Activated naive CD8-positive, alpha-beta T cell treated with anti-CD3 and anti-CD28 coated beads, Interleukin-2, amount 50 U/mL, for 24 hours (primary cell): ENCODE measurements at regions not wholly inside any gene's neighbourhood (a gene's known extent, or its start where the extent isn't known, plus 50 kb on each side); places are given as distances from the start of the nearest gene placed in this dataset.

Experiments
- ATAC-seq: fragments of 150-1000 bp; cut with Tn5 transposase; one replicate; pipeline ENCODE4 v1.10.0; 2021
- DNase-seq: peaks from one replicate; pipeline ENCODE4 v3.0.0; 2021
- H3K27ac Mint-ChIP-seq: one replicate; pipeline ENCODE4 v1.8.0; 2021; ENCODE audit warnings: mild to moderate bottlenecking, mixed read lengths
- H3K27me3 Mint-ChIP-seq: one replicate; pipeline ENCODE4 v1.8.0; 2021; ENCODE audit warnings: mixed read lengths
- H3K36me3 Mint-ChIP-seq: one replicate; pipeline ENCODE4 v1.8.0; 2021; ENCODE audit warnings: low read depth, mixed read lengths
- H3K4me1 Mint-ChIP-seq: one replicate; pipeline ENCODE4 v1.8.0; 2021; ENCODE audit warnings: mixed read lengths
- H3K4me3 Mint-ChIP-seq: one replicate; pipeline ENCODE4 v1.8.0; 2021; ENCODE audit warnings: mild to moderate bottlenecking, moderate library complexity, mixed read lengths
- H3K9me3 Mint-ChIP-seq: one replicate; pipeline ENCODE4 v1.8.0; 2021; ENCODE audit warnings: mixed read lengths

GRCh38 chr5:30113542-30113941 lies 1079.9 kb upstream of the CDH6 start:
- H3K27me3 Mint-ChIP-seq: no peaks in the 10 kb centered on the region
- H3K27ac Mint-ChIP-seq: no peak overlapping the region
- no peak overlapping the region for H3K4me3 Mint-ChIP-seq
- no peaks in the 10 kb centered on the region for H3K4me1 Mint-ChIP-seq
- H3K9me3 Mint-ChIP-seq: peaks cover 17% of the 10 kb centered on the region
- no peak for DNase-seq
- H3K36me3 Mint-ChIP-seq: no peaks in the 10 kb centered on the region
- no peak for ATAC-seq

- no peak for DNase-seq
- H3K27me3 Mint-ChIP-seq: no peaks in the 10 kb centered on the region
- no peaks in the 10 kb centered on the region for H3K36me3 Mint-ChIP-seq
- no peak for ATAC-seq
- no peak overlapping the region for H3K4me3 Mint-ChIP-seq
- no peaks in the 10 kb centered on the region for H3K4me1 Mint-ChIP-seq
- H3K9me3 Mint-ChIP-seq: peaks cover 17% of the 10 kb centered on the region
- H3K27ac Mint-ChIP-seq: no peak overlapping the region
Measured at GRCh38 chr5:30112867-30113266, 1080.6 kb upstream of the CDH6 start.

GRCh38 chr5:30108051-30108450 lies 1085.4 kb upstream of the CDH6 start:
- ATAC-seq (no peak), DNase-seq (no peak)
- H3K27ac Mint-ChIP-seq: no peak overlapping the region
- peaks cover 17% of the 10 kb centered on the region for H3K9me3 Mint-ChIP-seq
- H3K36me3 Mint-ChIP-seq: no peaks in the 10 kb centered on the region
- no peak overlapping the region for H3K4me3 Mint-ChIP-seq
- H3K4me1 Mint-ChIP-seq: no peaks in the 10 kb centered on the region
- no peaks in the 10 kb centered on the region for H3K27me3 Mint-ChIP-seq

- ATAC-seq: no peak
- Mint-ChIP-seq H3K27me3 (no peaks in the 10 kb centered on the region), H3K9me3 (peaks cover 8% of the 10 kb centered on the region)
Measured at GRCh38 chr5:30106596-30106995, 1086.9 kb upstream of the CDH6 start.

GRCh38 chr5:30104872-30105596 lies 1088.5 kb upstream of the CDH6 start:
- Mint-ChIP-seq H3K4me1 (no peaks in the 10 kb centered on the region), H3K4me3 (no peak overlapping the region), H3K27me3 (no peaks in the 10 kb centered on the region), H3K27ac (no peak overlapping the region), H3K9me3 (peaks cover 12% of the 10 kb centered on the region), H3K36me3 (no peaks in the 10 kb centered on the region)
- ATAC-seq (no peak), DNase-seq (no peak)

More at GRCh38 chr5:30106596-30106995, 1086.9 kb upstream of the CDH6 start:
- DNase-seq: no peak
- H3K4me1 Mint-ChIP-seq: no peaks in the 10 kb centered on the region
- no peak overlapping the region for H3K4me3 Mint-ChIP-seq
- no peak overlapping the region for H3K27ac Mint-ChIP-seq
- H3K36me3 Mint-ChIP-seq: no peaks in the 10 kb centered on the region

- DNase-seq (no peak), ATAC-seq (no peak)
- Mint-ChIP-seq H3K4me1 (no peaks in the 10 kb centered on the region), H3K9me3 (peaks cover 4% of the 10 kb centered on the region), H3K27ac (no peak overlapping the region), H3K27me3 (no peaks in the 10 kb centered on the region), H3K4me3 (no peak overlapping the region), H3K36me3 (no peaks in the 10 kb centered on the region)
Measured at GRCh38 chr5:30103452-30104202, 1089.9 kb upstream of the CDH6 start.

GRCh38 chr5:30103052-30103451 lies 1090.4 kb upstream of the CDH6 start:
- DNase-seq (no peak), ATAC-seq (no peak)
- H3K27me3 Mint-ChIP-seq: no peaks in the 10 kb centered on the region
- no peaks in the 10 kb centered on the region for H3K36me3 Mint-ChIP-seq
- no peaks in the 10 kb centered on the region for H3K4me1 Mint-ChIP-seq
- no peak overlapping the region for H3K4me3 Mint-ChIP-seq
- H3K9me3 Mint-ChIP-seq: peaks cover 4% of the 10 kb centered on the region
- no peak overlapping the region for H3K27ac Mint-ChIP-seq

GRCh38 chr5:30102185-30102584 lies 1091.3 kb upstream of the CDH6 start:
- ATAC-seq (no peak), DNase-seq (no peak)
- peaks cover 6% of the 10 kb centered on the region for H3K9me3 Mint-ChIP-seq
- H3K4me1 Mint-ChIP-seq: no peaks in the 10 kb centered on the region
- no peak overlapping the region for H3K4me3 Mint-ChIP-seq
- H3K36me3 Mint-ChIP-seq: no peaks in the 10 kb centered on the region
- no peaks in the 10 kb centered on the region for H3K27me3 Mint-ChIP-seq
- no peak overlapping the region for H3K27ac Mint-ChIP-seq

- Mint-ChIP-seq H3K36me3 (no peaks in the 10 kb centered on the region), H3K4me3 (no peak overlapping the region), H3K27ac (no peak overlapping the region), H3K9me3 (peaks cover 11% of the 10 kb centered on the region), H3K27me3 (no peaks in the 10 kb centered on the region), H3K4me1 (no peaks in the 10 kb centered on the region)
- ATAC-seq (no peak), DNase-seq (no peak)
Measured at GRCh38 chr5:30100929-30101328, 1092.6 kb upstream of the CDH6 start.

GRCh38 chr5:30100148-30100713 lies 1093.3 kb upstream of the CDH6 start:
- ATAC-seq (no peak), DNase-seq (no peak)
- Mint-ChIP-seq H3K27ac (no peak overlapping the region), H3K4me3 (no peak overlapping the region), H3K4me1 (no peaks in the 10 kb centered on the region), H3K27me3 (no peaks in the 10 kb centered on the region), H3K9me3 (peaks cover 15% of the 10 kb centered on the region), H3K36me3 (no peaks in the 10 kb centered on the region)

- H3K4me1 Mint-ChIP-seq: no peaks in the 10 kb centered on the region
- ATAC-seq (no peak), DNase-seq (no peak)
- no peaks in the 10 kb centered on the region for H3K27me3 Mint-ChIP-seq
- peaks cover 15% of the 10 kb centered on the region for H3K9me3 Mint-ChIP-seq
- no peaks in the 10 kb centered on the region for H3K36me3 Mint-ChIP-seq
- H3K27ac Mint-ChIP-seq: no peak overlapping the region
- no peak overlapping the region for H3K4me3 Mint-ChIP-seq
Measured at GRCh38 chr5:30099634-30100033, 1093.9 kb upstream of the CDH6 start.

GRCh38 chr5:30098940-30099339 lies 1094.5 kb upstream of the CDH6 start:
- no peaks in the 10 kb centered on the region for H3K4me1 Mint-ChIP-seq
- no peak overlapping the region for H3K4me3 Mint-ChIP-seq
- DNase-seq: no peak
- no peak for ATAC-seq
- no peaks in the 10 kb centered on the region for H3K36me3 Mint-ChIP-seq
- no peak overlapping the region for H3K27ac Mint-ChIP-seq
- peaks cover 18% of the 10 kb centered on the region for H3K9me3 Mint-ChIP-seq
- H3K27me3 Mint-ChIP-seq: no peaks in the 10 kb centered on the region

GRCh38 chr5:30092548-30092947 lies 1100.9 kb upstream of the CDH6 start:
- no peak for ATAC-seq

GRCh38 chr5:30069441-30070263 lies 1123.8 kb upstream of the CDH6 start:
- H3K36me3 Mint-ChIP-seq: no peaks in the 10 kb centered on the region
- no peak for ATAC-seq
- no peaks in the 10 kb centered on the region for H3K4me1 Mint-ChIP-seq
- peaks cover 22% of the 10 kb centered on the region for H3K9me3 Mint-ChIP-seq
- H3K27ac Mint-ChIP-seq: no peak overlapping the region
- H3K4me3 Mint-ChIP-seq: no peak overlapping the region
- H3K27me3 Mint-ChIP-seq: no peaks in the 10 kb centered on the region
- no peak for DNase-seq

More at GRCh38 chr5:30092548-30092947, 1100.9 kb upstream of the CDH6 start:
- H3K9me3 Mint-ChIP-seq: peaks cover 23% of the 10 kb centered on the region
- no peak overlapping the region for H3K4me3 Mint-ChIP-seq
- H3K27ac Mint-ChIP-seq: no peak overlapping the region
- H3K4me1 Mint-ChIP-seq: no peaks in the 10 kb centered on the region
- DNase-seq: no peak
- no peaks in the 10 kb centered on the region for H3K27me3 Mint-ChIP-seq
- H3K36me3 Mint-ChIP-seq: no peaks in the 10 kb centered on the region
